CD4-positive, alpha-beta T cell treated with Interleukin-17A for 1 hour (primary cell): ENCODE measurements at regions not wholly inside any gene's neighbourhood (a gene's known extent, or its start where the extent isn't known, plus 50 kb on each side); places are given as distances from the start of the nearest gene placed in this dataset.

Experiments used
- DNase-seq: peaks from one replicate; pipeline ENCODE4 v3.0.0-alpha.2; 2020

GRCh38 chrX:134747006-134747405 lies 50.0 kb downstream of the PABIR2 start:
- no peak for DNase-seq

DNA sequence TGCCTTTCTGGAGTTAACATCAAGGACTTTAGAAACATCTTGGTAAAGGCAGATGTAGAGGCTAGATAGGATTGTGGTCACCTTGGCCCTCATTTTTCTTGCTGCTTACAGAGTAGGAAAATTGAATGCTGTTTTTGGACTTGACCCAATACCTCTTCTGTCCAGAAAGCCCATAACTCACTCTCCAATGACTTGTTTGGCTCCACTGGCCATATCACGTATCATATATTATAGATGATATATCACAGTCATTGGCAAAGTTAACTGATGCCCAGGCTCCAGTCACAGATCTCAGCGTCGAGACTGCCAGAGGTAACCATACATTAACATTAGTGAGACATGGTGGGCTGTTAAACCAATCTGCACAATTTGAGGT lies 50.6 kb downstream of the PABIR2 start:
- no peak for DNase-seq

GRCh38 chrX:134745636-134746409 lies 51.2 kb downstream of the PABIR2 start:
- DNase-seq: no peak

- no peak for DNase-seq
These were observed 53.9 kb downstream of the PABIR2 start for GRCh38 chrX:134743091-134743490.

GRCh38 chrX:134742573-134742972 lies 54.4 kb downstream of the PABIR2 start:
- no peak for DNase-seq

DNA sequence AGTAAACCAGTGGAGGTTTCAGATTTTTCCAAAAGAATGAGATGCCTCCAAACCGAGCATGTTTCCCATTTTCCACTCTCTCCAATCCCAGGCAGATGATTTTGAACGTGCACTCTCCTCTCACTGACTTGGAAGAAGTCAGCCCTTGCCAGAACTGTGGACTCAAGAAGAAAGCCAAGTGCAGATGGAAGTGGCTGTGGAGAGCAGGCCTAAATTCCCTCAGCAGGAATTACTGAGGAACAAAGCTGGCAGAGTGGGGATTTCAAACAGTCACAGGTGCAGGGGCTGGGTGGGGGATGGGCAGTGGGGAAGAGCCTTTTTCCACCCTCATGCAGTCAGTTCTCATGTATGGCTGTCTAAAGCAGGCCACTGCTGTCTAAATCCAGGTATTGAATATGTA lies 55.3 kb downstream of the PABIR2 start:
- DNase-seq: no peak

GRCh38 chrX:134738986-134739740 lies 57.8 kb downstream of the PABIR2 start:
- no peak for DNase-seq

GRCh38 chrX:134738445-134738844 lies 58.6 kb downstream of the PABIR2 start:
- no peak for DNase-seq

- DNase-seq: no peak
These were observed 59.2 kb downstream of the PABIR2 start for GRCh38 chrX:134737721-134738369.

GRCh38 chrX:134737061-134737460 lies 59.9 kb downstream of the PABIR2 start:
- no peak for DNase-seq

DNA sequence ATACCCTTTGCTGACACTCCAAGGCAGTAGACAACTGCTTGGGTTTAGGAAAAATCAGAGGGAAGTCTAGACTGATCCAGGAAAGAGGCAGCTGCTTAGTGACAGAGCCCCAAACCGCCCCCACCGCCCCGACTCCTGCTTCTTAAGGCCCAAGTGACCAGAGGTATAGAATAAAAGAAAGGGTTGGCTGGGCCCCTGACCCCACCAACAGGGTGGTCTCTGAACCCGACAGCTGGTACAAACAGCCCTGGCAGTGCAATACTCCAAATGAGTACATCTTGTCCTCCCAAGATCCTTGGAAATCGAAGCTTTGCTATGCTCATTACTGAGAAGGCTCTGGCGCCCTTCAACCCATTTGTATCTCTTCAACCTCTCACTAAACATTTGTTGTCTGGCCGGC lies 60.6 kb downstream of the PABIR2 start:
- DNase-seq: no peak

- DNase-seq: no peak
These were observed 62.0 kb downstream of the PABIR2 start for GRCh38 chrX:134735015-134735414.

- no peak for DNase-seq
These were observed 62.5 kb downstream of the PABIR2 start for GRCh38 chrX:134734466-134734952.

GRCh38 chrX:134733591-134733990 lies 63.4 kb downstream of the PABIR2 start:
- no peak for DNase-seq

GRCh38 chrX:134732676-134733075 lies 64.3 kb downstream of the PABIR2 start:
- no peak for DNase-seq

GRCh38 chrX:134732152-134732551 lies 64.9 kb downstream of the PABIR2 start:
- no peak for DNase-seq

- no peak for DNase-seq
These were observed 69.1 kb upstream of the PLAC1 start for GRCh38 chrX:134727363-134727762.

DNA sequence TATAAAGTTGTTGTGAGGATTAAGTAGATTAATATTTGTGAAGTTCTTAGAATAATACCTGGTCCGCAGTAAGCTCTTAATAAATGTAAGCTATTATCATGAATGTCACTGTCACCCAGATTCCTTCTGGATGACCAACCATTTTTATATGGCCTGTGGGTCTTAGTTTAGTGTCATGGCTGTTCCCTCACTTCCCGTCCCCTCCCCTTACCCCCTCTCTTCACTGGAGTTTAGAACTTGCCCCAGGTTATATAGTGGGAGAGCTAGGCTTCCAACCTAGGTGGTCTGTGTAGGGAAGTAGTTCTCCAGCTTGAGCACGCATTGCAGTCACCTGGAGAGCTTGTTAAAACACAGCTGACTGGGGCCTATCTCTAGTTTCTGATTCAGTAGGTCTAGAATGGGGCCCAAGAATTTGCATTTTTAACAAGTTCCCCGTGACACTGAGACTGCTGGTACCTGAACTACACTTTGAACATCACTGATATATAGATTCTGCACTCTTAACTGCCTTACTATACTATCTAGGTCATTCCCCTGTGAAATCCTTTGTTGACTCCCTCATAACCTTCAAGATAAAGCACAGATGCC lies 66.9 kb upstream of the PLAC1 start:
- no peak for DNase-seq

DNA sequence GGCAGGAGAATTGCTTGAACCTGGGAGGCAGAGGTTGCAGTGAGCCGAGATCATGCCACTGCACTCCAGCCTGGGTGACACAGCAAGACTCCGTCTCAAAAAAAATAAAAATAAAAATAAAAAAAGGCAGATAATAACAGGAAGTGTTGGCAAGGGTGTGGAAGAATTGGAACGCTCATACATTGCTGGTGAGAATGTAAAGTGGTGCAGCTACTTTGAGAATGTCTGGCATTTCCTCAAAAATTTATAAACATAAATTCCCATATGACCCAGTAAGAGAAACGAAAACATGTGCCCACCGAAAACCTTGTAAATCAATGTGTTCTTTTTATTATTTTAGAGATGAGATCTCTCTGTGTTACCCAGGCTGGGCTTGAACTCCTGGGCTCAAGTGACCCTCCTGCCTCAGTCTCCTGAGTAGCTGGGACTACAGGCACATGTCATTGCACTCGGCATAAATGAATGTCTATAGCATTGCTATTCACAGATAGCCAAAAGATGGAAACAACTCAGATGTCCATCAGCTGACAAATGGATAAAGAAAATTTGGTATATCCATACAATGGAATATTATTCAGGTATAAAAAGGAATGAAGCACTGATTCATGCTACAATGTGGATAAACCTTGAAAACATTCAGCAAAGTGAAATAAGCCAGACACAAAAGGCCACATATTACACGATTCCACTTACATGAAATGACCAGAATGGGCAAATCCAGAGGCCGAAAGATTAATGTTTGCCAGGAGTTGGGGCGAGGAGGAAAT lies 63.7 kb upstream of the PLAC1 start:
- no peak for DNase-seq

- peak; percentile 7 for DNase-seq
These were observed 60.7 kb upstream of the PLAC1 start for GRCh38 chrX:134718966-134719317.

- DNase-seq: no peak
These were observed 60.1 kb upstream of the PLAC1 start for GRCh38 chrX:134718105-134718965.

- no peak for DNase-seq
These were observed 59.4 kb upstream of the PLAC1 start for GRCh38 chrX:134717698-134718097.
